Middle frontal gyrus (tissue), 1 donor: ENCODE measurements at regions not wholly inside any gene's neighbourhood (a gene's known extent, or its start where the extent isn't known, plus 50 kb on each side); places are given as distances from the start of the nearest gene placed in this dataset.

Source experiments
- DNase-seq: peaks from one replicate; pipeline ENCODE4 v3.0.0-alpha.2; 2015; ENCODE audit warnings: low spot score; ENCODE audit errors: extremely low spot score

DNA sequence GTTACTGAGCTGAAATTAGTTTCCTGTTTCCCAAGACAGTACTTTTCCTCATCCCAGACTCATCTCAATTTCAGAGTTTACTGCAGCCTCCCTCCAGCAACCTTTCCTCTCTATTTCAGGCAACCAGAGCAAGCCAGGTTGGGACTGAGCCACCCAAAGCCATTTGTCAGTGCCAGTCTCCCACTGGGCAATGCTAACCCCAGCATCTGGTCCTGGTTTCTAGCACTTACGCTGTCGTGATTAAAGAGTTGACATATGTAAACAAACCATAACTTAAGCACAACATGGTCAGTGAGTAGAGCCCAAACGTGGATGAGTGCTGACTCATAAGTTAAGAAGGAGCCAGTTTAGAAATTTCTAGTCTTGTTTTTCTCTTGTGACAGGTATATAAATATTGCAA, 119.6 kb upstream of the BLID start:
- no peak for DNase-seq

DNA sequence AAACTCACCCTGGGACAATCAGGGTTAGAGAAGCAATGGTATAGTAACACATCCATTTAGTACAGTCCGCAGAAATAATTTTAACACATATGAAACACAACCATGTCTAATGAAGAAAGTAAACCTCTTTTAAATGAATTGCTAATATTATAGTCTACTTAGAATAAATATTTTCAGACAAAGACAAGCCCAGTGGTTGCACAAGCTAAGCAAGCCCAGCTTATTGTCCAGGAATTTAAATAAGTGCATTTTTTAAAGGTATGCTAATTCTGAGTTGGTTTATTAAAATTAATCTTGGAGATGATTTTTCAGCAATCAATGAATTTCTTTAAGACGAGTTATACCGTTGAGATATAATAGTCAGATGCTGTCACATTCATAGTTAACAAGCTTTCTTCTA, 118.8 kb upstream of the BLID start:
- DNase-seq: no peak

- DNase-seq: no peak
Measured at GRCh38 chr11:122234257-122234656, 118.2 kb upstream of the BLID start.

DNA sequence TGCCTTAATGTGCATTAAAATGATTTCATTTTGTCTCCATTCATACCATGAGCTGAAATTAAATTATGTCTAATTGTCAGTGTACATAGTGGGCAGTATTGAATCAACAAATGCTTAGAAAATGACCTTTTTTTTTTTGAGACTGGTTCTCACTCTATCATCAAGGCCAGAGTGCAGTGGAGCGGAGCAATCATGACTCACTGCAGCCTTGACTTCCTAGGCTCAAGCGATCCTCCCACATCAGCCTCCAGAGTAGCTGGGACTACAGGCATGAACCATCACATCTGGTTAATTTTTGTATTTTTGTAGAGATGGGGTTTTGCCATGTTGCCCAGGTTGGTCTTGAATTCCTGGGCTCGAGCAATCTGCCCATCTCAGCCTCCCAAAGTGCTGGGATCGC, 117.0 kb upstream of the BLID start:
- no peak for DNase-seq

DNA sequence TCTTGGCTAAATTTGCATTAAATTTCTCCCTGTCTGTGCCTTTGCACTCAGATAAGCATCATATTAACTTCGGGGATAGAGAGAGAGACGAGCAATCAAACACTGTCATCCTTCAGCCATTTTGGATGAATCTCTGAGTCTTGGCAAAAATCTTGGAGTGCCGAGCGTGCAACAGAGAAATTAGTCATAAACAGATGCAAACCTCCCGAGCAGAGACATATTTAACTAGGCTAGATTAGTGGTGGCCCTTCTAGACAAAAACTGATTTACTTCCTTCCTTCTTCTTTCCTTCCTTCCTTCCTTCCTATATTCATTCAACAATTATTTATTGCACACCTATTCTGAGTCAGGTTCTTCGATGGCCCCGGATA, 114.4 kb upstream of the BLID start:
- no peak for DNase-seq

- peak; percentile 56 for DNase-seq
Measured at GRCh38 chr11:122229481-122230384, 113.7 kb upstream of the BLID start.

DNA sequence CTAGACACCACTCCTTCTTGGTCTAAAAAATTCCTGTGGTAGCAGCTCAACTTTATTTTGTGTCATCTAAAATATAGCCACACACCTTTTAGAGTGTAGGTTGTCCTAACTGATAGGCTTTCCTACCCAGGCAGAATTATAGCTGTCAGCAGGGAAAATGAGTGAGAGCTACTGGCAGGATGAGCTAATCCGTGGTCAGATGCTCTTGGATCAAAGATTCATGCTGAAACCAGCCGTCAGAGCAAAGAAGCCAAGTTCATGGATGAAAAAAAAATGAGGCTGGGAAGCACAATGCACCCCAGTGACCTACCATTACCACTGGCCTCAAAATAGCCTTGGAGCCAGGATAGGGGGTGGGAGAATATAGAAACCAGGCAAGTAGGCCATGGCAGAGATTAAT, 113.1 kb upstream of the BLID start:
- DNase-seq: no peak

DNA sequence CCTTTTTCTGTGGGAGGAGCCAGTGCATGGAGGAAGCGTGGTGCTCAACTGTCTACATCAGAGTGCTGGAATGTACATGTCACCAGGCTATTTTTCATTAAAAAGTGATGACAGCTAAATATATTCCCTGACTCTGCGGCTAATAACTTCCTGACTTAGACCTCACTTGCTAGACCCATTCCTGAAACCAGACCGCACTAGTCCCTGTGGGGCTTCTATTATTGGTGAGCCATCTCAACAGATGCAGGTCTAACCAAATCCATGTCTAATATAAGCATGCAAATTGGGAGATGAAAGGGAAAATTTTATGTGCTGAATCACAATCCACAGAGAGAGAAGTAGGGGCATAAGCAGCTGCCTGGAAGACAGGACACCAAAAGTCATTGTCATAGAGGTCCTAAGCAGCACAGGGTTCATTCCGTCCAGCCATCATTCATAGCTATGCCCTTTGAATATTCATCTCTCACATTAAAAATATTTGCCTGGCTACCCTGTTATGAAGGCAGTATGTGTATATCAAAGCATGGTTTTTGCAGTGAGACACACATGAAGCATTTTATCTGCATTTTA, 110.9 kb upstream of the BLID start:
- DNase-seq: no peak

DNA sequence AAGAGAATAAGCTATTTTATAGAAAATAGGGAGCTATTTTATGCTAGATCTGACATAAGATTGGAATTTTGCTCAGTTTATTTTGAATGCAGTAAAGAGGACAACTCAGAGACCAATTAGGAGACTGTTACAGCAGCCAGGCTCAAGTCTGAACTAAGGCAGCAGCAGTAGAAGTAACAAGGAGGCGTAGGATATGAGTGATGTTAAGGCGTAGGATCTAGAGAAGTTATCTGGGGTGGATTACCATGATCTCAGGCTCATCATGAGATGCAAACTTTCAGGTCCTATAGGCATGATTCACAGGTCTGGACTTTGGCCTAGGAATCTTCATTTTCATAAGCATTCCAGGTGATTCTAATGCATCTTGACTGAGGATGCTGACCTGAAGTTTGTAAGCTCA, 108.9 kb upstream of the BLID start:
- DNase-seq: no peak

DNA sequence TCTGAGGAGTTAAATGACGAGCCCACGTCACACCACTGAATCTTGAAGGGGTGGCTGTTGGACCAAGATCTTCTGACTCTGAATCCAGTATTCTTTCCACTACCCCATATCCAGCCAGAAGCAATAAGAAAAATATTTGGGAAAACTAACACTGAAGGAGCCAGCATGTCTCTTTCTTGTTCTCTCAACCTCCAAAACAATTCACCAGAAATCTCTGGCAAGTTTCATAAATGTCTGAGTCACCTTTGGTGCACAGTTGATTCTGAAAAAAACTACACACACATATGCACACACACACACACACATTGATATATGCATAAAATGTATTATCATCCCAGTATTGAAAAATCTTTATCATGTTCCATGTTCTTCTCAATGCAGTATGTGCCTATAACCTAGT, 104.3 kb upstream of the BLID start:
- no peak for DNase-seq

DNA sequence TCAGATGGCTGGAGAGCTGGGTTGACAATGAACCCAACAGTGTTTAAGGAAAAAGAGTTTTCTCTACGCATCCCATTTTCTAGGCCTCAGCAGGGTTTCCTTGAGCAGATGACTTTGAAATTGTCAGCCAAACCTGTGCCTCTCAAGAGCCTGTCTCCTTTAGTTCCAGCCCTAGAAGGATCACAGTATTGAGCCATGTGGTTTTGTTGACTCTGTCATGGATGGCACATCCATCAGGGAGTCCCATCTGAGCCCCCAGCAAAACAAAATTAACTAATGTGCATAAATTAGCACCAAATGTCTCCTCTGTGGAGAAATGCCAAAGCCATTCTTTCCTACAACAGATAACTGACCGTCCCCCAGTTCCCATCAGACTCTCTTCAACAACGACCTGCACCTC, 103.8 kb upstream of the BLID start:
- DNase-seq: no peak

- DNase-seq: peak; percentile 68
Measured at GRCh38 chr11:122215244-122215992, 99.4 kb upstream of the BLID start.

DNA sequence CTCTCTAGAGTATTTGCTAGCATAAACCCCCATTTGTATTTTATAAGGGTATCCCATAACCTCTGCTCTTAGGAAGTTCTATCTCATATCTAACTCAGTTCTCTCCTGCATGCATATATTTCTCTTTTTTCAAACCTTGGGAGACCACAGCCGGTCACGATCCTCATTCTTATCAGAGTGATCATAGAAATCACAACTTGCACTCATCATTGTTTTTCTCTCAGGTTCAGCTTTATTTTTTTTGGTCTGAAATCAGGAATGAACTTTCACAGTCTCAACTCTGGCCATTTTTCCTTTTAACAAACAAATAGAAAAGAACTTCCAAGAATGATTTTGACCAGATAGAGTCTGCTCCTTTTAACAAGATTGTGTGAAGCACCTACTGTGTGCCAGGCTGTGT, 98.6 kb upstream of the BLID start:
- no peak for DNase-seq

DNA sequence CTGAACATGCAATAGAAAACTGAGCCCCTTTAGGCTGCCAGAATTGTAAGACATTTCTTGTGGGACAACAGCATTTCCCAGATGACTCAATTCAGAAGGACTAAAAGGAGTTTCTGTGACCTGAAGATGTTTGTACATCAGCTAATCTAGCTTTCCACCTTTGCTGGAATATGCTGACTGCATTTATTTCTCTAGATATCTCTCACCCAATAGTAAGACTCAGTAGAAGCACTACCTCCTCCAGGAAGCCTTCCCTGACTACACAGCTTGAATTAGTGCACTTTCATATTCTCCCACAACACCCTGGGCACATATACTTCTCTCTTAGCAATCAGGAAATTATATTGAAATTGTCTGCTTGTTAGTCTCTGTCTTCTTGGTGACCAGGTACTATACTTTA, 98.1 kb upstream of the BLID start:
- DNase-seq: no peak

- peak; percentile 42 for DNase-seq
Measured at GRCh38 chr11:122213171-122213570, 97.2 kb upstream of the BLID start.

DNA sequence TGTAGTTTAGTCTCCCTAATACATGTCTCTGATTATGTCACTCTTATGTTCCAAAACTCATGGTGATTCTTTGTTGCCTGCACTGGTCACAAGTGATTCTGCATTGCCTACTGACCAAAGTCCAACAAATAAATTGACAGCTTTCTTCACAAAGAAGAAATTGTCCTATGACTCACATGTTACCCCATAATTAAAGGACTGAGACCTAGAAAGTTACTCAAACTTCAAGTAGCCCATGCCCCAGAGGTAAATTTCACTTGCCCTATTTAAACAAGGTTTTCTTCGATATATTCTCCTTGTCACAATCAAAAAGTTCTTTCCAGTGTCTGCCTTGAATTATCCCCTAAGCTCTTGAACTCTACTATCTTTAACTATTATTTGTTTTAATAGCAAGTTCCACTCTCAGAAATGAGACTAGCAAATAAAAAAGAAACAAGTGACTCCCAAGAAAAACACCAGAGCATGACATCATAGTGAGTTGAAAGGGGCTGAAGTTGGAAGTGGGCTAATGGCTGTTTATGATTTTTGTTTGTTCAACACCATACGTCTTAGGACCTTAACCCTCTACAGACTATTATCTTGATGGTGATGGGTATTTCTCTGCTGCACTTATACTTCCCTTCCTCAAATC, 94.5 kb upstream of the BLID start:
- no peak for DNase-seq

GRCh38 chr11:122209619-122210366, 93.8 kb upstream of the BLID start:
- peak; percentile 31 for DNase-seq

DNA sequence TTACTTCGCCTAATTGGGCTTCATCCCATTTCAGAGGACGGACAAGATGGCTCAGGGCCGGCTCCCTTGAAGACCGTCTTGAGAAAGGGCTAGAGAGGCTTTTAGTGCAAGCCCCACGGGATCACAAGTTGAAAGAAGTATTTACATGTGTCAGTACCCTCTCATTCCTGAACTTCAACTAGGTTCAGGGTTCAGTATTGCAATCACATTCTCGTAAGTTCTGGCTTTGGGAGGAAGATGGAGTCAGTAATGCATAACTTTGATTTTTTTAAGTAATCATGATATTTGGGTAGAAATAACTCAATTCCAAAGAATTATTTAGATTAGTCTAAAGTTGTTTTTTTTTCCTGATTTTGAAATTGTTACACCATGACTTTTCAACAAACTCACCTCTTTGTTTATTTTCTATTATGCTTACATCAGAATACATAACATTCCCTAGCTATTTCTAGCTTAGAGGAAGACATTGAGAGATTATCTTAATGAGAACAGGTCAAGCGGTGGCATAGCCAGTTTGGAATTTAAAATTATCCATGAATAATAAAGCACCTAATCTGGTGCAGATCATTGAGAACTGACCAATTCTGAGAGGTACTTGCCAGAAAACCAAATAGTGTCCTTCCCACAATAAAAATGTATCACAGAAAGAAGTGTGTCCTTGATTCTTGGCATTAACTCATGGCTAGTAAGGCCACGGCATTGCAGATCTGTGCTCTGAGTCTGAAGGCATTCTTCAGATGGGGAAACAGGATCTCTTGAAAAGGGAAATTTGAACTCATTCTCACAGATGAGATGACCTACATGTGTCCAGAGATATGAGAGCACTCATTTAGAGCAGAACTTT, 92.1 kb upstream of the BLID start:
- DNase-seq: no peak

DNA sequence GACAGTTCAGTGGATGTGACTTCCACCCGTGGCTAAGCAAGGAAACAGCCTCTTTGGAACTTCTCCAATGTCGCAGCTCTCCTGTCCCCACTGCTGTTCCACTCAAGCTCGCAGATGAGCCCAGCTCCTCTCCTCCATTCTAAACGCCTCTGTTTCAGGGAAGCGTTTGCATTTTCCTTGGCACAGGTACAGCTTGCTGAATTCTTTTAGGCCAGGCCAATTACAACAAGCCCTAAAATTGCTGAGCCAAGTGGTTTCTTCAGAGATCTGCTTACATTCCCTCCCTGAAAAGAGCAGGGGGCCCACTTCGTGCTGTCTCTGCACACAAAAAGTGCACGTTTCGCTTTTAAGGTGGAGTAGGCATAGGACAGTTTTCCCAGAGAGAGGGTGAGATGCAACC, 91.5 kb upstream of the BLID start:
- no peak for DNase-seq

- no peak for DNase-seq
Measured at GRCh38 chr11:122205036-122205435, 89.0 kb upstream of the BLID start.
